PC-3 (cell line): ENCODE measurements at regions not wholly inside any gene's neighbourhood (a gene's known extent, or its start where the extent isn't known, plus 50 kb on each side); places are given as distances from the start of the nearest gene placed in this dataset.

ENCODE experiments used
- EZH2 ChIP-seq: fragments of 300-600 bp; sonication (generic); IDR thresholded peaks from one replicate; pipeline ENCODE4 v1.6.1; 2017; ENCODE audit warnings: antibody characterized with exemption, mild to moderate bottlenecking, low read length; ENCODE audit not compliant: unreplicated experiment
- EZH2phosphoT487 ChIP-seq: fragments of 300-600 bp; sonication (generic); IDR thresholded peaks from 2 replicates; pipeline ENCODE4 v1.6.1; 2018; ENCODE audit warnings: mild to moderate bottlenecking, antibody characterized with exemption, low read length, borderline replicate concordance
- TF ChIP-seq, protein P1 (sequence below): fragments of 300-600 bp; sonication (generic); conservative IDR thresholded peaks from 2 replicates; pipeline ENCODE4 v1.5.1; 2017; ENCODE audit warnings: antibody characterized with exemption, low read depth, mild to moderate bottlenecking, low read length

DNA sequence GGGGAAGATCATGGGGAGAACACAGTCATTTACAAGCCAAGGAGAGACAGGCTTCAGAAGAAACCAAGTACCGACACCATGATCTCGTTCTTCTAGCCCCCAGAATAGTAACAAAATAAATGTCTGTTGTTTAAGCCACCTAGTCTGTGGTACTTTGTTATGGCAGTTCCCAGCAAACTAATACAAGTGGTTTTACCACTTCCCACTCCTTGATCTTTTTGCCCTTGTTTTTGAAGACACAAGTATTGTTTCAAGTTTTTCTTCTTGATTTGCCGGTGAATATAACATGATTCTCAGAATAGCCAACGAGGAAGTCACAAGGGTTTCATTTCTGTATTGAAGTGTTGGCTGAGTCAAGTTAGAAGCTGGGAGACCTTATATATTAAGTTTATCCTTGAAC is 220.3 kb downstream of the SOX2 start:
- TF ChIP-seq, protein P1, sequence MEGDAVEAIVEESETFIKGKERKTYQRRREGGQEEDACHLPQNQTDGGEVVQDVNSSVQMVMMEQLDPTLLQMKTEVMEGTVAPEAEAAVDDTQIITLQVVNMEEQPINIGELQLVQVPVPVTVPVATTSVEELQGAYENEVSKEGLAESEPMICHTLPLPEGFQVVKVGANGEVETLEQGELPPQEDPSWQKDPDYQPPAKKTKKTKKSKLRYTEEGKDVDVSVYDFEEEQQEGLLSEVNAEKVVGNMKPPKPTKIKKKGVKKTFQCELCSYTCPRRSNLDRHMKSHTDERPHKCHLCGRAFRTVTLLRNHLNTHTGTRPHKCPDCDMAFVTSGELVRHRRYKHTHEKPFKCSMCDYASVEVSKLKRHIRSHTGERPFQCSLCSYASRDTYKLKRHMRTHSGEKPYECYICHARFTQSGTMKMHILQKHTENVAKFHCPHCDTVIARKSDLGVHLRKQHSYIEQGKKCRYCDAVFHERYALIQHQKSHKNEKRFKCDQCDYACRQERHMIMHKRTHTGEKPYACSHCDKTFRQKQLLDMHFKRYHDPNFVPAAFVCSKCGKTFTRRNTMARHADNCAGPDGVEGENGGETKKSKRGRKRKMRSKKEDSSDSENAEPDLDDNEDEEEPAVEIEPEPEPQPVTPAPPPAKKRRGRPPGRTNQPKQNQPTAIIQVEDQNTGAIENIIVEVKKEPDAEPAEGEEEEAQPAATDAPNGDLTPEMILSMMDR: no peak
- TF ChIP-seq EZH2: no peak
- TF ChIP-seq EZH2phosphoT487: no peak
